B cell (primary cell): ENCODE measurements at regions not wholly inside any gene's neighbourhood (a gene's known extent, or its start where the extent isn't known, plus 50 kb on each side); places are given as distances from the start of the nearest gene placed in this dataset.

ENCODE experiments used
- ATAC-seq: fragments of 200-7000 bp; cut with Tn5 transposase; one replicate; pipeline ENCODE4 v1.10.0; 2021; ENCODE audit warnings: low read depth, mild to moderate bottlenecking, moderate number of reproducible peaks, moderate library complexity
- CTCF ChIA-PET: fragments of 350-600 bp; sonication (Branson Sonifier 250); formaldehyde crosslinking; loops from one replicate; lab custom pipeline; 2021; ENCODE audit warnings: antibody characterized with exemption, inconsistent platforms; lab: Charles Lee
- POLR2A ChIA-PET: fragments of 350-600 bp; sonication (Branson Sonifier 250); formaldehyde crosslinking; loops from one replicate; lab custom pipeline; 2021; ENCODE audit warnings: antibody characterized with exemption; lab: Charles Lee
- DNase-seq: peaks from one replicate; pipeline ENCODE4 v3.0.0; 2013
- H2AFZ ChIP-seq: 2 replicates; pipeline ENCODE4 v1.6.1; 2012; ENCODE audit warnings: mild to moderate bottlenecking, low read depth, low read length; ENCODE audit not compliant: insufficient read depth, poor library complexity, severe bottlenecking
- H3K27ac ChIP-seq, 2 donors: 1 replicate in 1 of 2; 2 replicates in 1 of 2; pipeline ENCODE4 v1.5.1; 2012 to 2013; ENCODE audit warnings: low read length in 2 of 2, mild to moderate bottlenecking in 2 of 2, moderate library complexity in 1 of 2
- H3K27me3 ChIP-seq, 4 experiments: fragments of 200-600 bp in 1 of 4; sonication (generic) in 1 of 4; replicated peaks in 1 of 4; 1 replicate in 2 of 4; 2 replicates in 2 of 4; pipeline versions ENCODE4 v1.6.1 to v1.7.0; 2013 to 2016; ENCODE audit warnings: low read length in 3 of 4, mild to moderate bottlenecking in 2 of 4, mixed read lengths in 1 of 4, moderate library complexity in 1 of 4; ENCODE audit not compliant: insufficient read depth in 4 of 4, control insufficient read depth in 3 of 4; ENCODE audit errors: control extremely low read depth in 1 of 4
- H3K36me3 ChIP-seq, 2 experiments: replicated peaks in 1 of 2; 1 replicate in 1 of 2; 2 replicates in 1 of 2; pipeline versions ENCODE4 v1.6.1 to v1.7.1; 2013; ENCODE audit warnings: low read length in 1 of 2; ENCODE audit not compliant: insufficient read depth in 2 of 2, control insufficient read depth in 1 of 2; ENCODE audit errors: control extremely low read depth in 1 of 2, extremely low read depth in 1 of 2
- H3K4me1 ChIP-seq, 2 donors: fragments of 200-600 bp in 1 of 2; sonication (generic) in 1 of 2; 1 replicate in 1 of 2; 2 replicates in 1 of 2; pipeline versions ENCODE4 v1.5.1 to v1.6.1; 2013 to 2017; ENCODE audit warnings: low read length in 2 of 2; ENCODE audit not compliant: control insufficient read depth in 2 of 2, insufficient read depth in 2 of 2
- H3K4me2 ChIP-seq: replicated peaks from 2 replicates; pipeline ENCODE3; 2012; ENCODE audit warnings: mild to moderate bottlenecking, low read depth, low read length; ENCODE audit not compliant: poor library complexity, severe bottlenecking
- H3K4me3 ChIP-seq, 5 experiments: fragments of 200-600 bp in 1 of 5; sonication (generic) in 1 of 5; 1 replicate in 3 of 5; 2 replicates in 2 of 5; pipeline versions ENCODE4 v1.5.1 to v1.7.0; 2011 to 2016; ENCODE audit warnings: low read length in 4 of 5, mild to moderate bottlenecking in 4 of 5, low read depth in 2 of 5, control low read depth in 1 of 5, moderate library complexity in 1 of 5; ENCODE audit not compliant: insufficient read depth in 1 of 5; ENCODE audit errors: control extremely low read depth in 1 of 5, extremely low read depth in 1 of 5
- H3K79me2 ChIP-seq: fragments of 200-600 bp; sonication (generic); one replicate; pipeline ENCODE4 v1.6.0; 2016; ENCODE audit warnings: low read length; ENCODE audit not compliant: control insufficient read depth, insufficient read depth
- H3K9ac ChIP-seq: fragments of 200-600 bp; sonication (generic); 2 replicates; pipeline ENCODE4 v1.6.1; 2017; ENCODE audit warnings: mild to moderate bottlenecking, low read length, moderate library complexity
- H3K9me3 ChIP-seq, 3 donors: one replicate each; pipeline versions ENCODE4 v1.6.1 to v1.7.1; 2013; ENCODE audit warnings: low read length in 2 of 3; ENCODE audit not compliant: control insufficient read depth in 2 of 3, insufficient read depth in 1 of 3; ENCODE audit errors: control extremely low read depth in 1 of 3
- H4K20me1 ChIP-seq: 2 replicates; pipeline ENCODE4 v1.6.0; 2012; ENCODE audit warnings: mild to moderate bottlenecking, low read length; ENCODE audit not compliant: insufficient read depth, control insufficient read depth, poor library complexity, severe bottlenecking
- H3K27ac Mint-ChIP-seq: one replicate; pipeline ENCODE4 v1.8.0; 2021; ENCODE audit warnings: mixed read lengths
- H3K27me3 Mint-ChIP-seq: one replicate; pipeline ENCODE4 v1.8.0; 2021; ENCODE audit warnings: mixed read lengths
- H3K4me1 Mint-ChIP-seq: one replicate; pipeline ENCODE4 v1.8.0; 2021; ENCODE audit warnings: mixed read lengths
- H3K4me3 Mint-ChIP-seq: one replicate; pipeline ENCODE4 v1.8.0; 2021; ENCODE audit warnings: mixed read lengths
- H3K9me3 Mint-ChIP-seq: one replicate; pipeline ENCODE4 v1.8.0; 2022; ENCODE audit warnings: mixed read lengths; ENCODE audit not compliant: insufficient read depth
- CTCF ChIP-seq: fragments of 200-600 bp; IDR thresholded peaks from one replicate; pipeline ENCODE4 v1.8.0; 2022; ENCODE audit warnings: antibody characterized with exemption, mild to moderate bottlenecking
- EZH2 ChIP-seq: IDR thresholded peaks from 2 replicates; pipeline ENCODE4 v1.6.1; 2012; ENCODE audit warnings: borderline replicate concordance, low read depth, mild to moderate bottlenecking, moderate library complexity, low read length; ENCODE audit not compliant: insufficient read depth, poor library complexity, severe bottlenecking
- WGBS: methylation state at CpG from one replicate; pipeline ENCODE4 v1.1.5; 2013; ENCODE audit warnings: missing lambda C conversion rate; ENCODE audit not compliant: insufficient coverage; 5-methylcytosine and 5-hydroxymethylcytosine counted together
- intact Hi-C: fragments of 100-400 bp; cut with micrococcal nuclease; formaldehyde crosslinking; loops from one replicate; pipeline ENCODE4 v1.10.0; 2022

DNA sequence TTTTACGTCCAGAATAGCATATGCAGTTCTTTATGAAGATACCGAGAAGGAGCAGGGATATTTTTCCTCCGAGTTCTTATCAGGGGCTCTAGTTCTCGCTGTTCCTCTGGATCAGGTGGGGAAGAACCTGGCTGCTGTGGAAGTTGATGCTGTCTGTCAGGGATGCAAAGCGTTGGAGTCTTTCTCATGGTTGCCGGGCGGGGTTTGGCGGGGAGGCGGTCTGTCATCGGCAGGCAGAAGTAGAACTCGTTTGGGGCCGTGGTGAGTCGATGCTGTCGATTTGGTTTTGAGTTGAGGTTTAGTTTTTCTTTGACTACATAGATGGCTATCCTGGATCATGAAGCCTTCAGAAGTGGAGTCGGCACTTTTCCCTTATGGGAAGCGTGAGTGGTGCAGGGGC is 691.2 kb downstream of the QKI start:
- POLR2A ChIA-PET = no interaction called here
- H3K27me3 ChIP-seq = peaks cover 0 to 12% (median 0%) of the 10 kb centered on the region in 4 experiments
- TF ChIP-seq CTCF (no peak), EZH2 (no peak)
- no peak overlapping the region for H3K4me2 ChIP-seq
- no peaks in the 10 kb centered on the region for H3K4me1 ChIP-seq
- H3K4me3 ChIP-seq = no peak overlapping the region
- 96% methylated on average over 15 of the region's 16 CpGs for WGBS
- intact Hi-C loops = no loop called here
- peaks cover 15% of the 10 kb centered on the region for H3K27me3 Mint-ChIP-seq
- no peak overlapping the region for H3K27ac ChIP-seq
- H3K9me3 ChIP-seq = peaks cover 0 to 12% (median 0%) of the 10 kb centered on the region in 3 donors
- H4K20me1 ChIP-seq = no peaks in the 10 kb centered on the region
- no peaks in the 10 kb centered on the region for H3K9me3 Mint-ChIP-seq
- ATAC-seq (no peak), DNase-seq (no peak)
- peaks cover 6% of the 10 kb centered on the region for H3K4me1 Mint-ChIP-seq
- H3K9ac ChIP-seq = no peak overlapping the region
- no peaks in the 10 kb centered on the region for H3K36me3 ChIP-seq
- H3K4me3 Mint-ChIP-seq = no peak overlapping the region
- no peak overlapping the region for H2AFZ ChIP-seq
- CTCF ChIA-PET = no interaction called here
- H3K27ac Mint-ChIP-seq = no peak overlapping the region
- H3K79me2 ChIP-seq = no peaks in the 10 kb centered on the region

DNA sequence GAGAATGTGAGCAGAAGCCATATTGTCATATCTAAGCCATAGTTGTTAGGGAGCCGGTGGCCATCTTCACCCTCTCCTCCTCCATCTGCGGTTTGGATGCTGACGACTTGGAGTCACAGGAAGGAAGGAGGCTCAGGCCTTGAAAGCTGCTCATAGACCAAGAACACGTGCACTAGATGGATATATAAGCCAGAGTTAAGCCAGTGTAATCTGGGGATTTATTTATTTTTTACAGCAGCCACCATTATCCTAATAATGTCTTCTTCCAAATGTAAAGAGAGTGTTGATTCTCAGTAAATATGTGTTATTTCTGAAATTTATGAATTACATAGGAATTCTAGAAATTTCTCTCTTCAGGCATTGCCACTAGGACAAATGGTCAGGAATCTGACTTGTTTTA is 689.9 kb downstream of the QKI start:
- intact Hi-C loops = no loop called here
- H4K20me1 ChIP-seq = no peaks in the 10 kb centered on the region
- H3K27ac ChIP-seq = no peak overlapping the region
- no peak overlapping the region for H2AFZ ChIP-seq
- DNase-seq (no peak), ATAC-seq (no peak)
- peaks cover 0 to 12% (median 0%) of the 10 kb centered on the region in 3 donors for H3K9me3 ChIP-seq
- no peaks in the 10 kb centered on the region for H3K4me1 ChIP-seq
- no peak overlapping the region for H3K4me3 ChIP-seq
- H3K27me3 ChIP-seq = peaks cover 0 to 7% (median 0%) of the 10 kb centered on the region in 4 experiments
- CTCF ChIA-PET = no interaction called here
- H3K9ac ChIP-seq = no peak overlapping the region
- no peak overlapping the region for H3K27ac Mint-ChIP-seq
- H3K79me2 ChIP-seq = no peaks in the 10 kb centered on the region
- peaks cover 6% of the 10 kb centered on the region for H3K4me1 Mint-ChIP-seq
- TF ChIP-seq EZH2 (no peak), CTCF (no peak)
- H3K4me2 ChIP-seq = no peak overlapping the region
- no peaks in the 10 kb centered on the region for H3K36me3 ChIP-seq
- H3K27me3 Mint-ChIP-seq = peaks cover 9% of the 10 kb centered on the region
- no peak overlapping the region for H3K4me3 Mint-ChIP-seq
- no peaks in the 10 kb centered on the region for H3K9me3 Mint-ChIP-seq
- POLR2A ChIA-PET = no interaction called here
- no CpG with 5 or more reads among the region's 4 CpGs for WGBS
